Stomach (tissue), 4 donors: ENCODE measurements at regions not wholly inside any gene's neighbourhood (a gene's known extent, or its start where the extent isn't known, plus 50 kb on each side); places are given as distances from the start of the nearest gene placed in this dataset.
"Not testable (repeated sequence)": the region's sequence is repeated elsewhere in the genome, so short reads cannot be mapped to it uniquely, and the experiment has no call there.

Experiments
- EP300 ChIP-seq: sonication (generic); formaldehyde crosslinking; IDR thresholded peaks from one replicate; pipeline ENCODE4 v1.6.1; 2017; ENCODE audit warnings: antibody characterized with exemption
- POLR2A ChIP-seq, 4 donors: fragments of 450-650 bp; IDR thresholded peaks; one replicate each; pipeline ENCODE4 v1.6.1; 2016; ENCODE audit warnings: antibody characterized with exemption in 4 of 4, control low read depth in 2 of 4, mild to moderate bottlenecking in 1 of 4, moderate library complexity in 1 of 4
- TF ChIP-seq, protein P1 (sequence below), 7 experiments: fragments of 450-650 bp in 4 of 7; fragments of 200-600 bp in 3 of 7; sonication (generic) in 3 of 7; IDR thresholded peaks; one replicate each; pipeline ENCODE4 v1.5.1; 2016 to 2019; ENCODE audit warnings: antibody characterized with exemption in 7 of 7, control low read depth in 2 of 7, mild to moderate bottlenecking in 1 of 7

DNA sequence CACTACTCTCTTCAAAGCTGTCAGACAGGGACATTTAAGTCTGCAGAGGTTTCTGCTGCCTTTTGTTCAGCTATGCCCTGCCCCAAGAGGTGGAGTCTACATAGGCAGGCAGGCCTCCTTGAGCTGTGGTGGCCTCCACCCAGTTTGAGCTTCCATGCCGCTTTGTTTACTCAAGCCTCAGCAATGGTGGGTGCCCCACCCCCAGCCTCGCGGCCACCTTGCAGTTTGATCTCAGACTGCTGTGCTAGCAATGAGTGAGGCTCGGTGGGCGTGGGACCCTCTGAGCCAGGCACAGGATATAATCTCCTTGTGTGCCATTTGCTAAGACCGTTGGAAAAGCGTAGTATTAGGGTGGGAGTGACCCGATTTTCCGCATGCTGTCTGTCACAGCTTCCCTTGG is 710.0 kb upstream of the RGS18 start:
- not testable (repeated sequence) for TF ChIP-seq EP300; POLR2A (IDR thresholded peaks at IDR 0.05)
- TF ChIP-seq, protein P1, sequence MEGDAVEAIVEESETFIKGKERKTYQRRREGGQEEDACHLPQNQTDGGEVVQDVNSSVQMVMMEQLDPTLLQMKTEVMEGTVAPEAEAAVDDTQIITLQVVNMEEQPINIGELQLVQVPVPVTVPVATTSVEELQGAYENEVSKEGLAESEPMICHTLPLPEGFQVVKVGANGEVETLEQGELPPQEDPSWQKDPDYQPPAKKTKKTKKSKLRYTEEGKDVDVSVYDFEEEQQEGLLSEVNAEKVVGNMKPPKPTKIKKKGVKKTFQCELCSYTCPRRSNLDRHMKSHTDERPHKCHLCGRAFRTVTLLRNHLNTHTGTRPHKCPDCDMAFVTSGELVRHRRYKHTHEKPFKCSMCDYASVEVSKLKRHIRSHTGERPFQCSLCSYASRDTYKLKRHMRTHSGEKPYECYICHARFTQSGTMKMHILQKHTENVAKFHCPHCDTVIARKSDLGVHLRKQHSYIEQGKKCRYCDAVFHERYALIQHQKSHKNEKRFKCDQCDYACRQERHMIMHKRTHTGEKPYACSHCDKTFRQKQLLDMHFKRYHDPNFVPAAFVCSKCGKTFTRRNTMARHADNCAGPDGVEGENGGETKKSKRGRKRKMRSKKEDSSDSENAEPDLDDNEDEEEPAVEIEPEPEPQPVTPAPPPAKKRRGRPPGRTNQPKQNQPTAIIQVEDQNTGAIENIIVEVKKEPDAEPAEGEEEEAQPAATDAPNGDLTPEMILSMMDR (IDR thresholded peaks at IDR 0.05), result not testable (repeated sequence)
